ENCODE measurements at regions not wholly inside any gene's neighbourhood (a gene's known extent, or its start where the extent isn't known, plus 50 kb on each side); places are given as distances from the start of the nearest gene placed in this dataset.

DNA sequence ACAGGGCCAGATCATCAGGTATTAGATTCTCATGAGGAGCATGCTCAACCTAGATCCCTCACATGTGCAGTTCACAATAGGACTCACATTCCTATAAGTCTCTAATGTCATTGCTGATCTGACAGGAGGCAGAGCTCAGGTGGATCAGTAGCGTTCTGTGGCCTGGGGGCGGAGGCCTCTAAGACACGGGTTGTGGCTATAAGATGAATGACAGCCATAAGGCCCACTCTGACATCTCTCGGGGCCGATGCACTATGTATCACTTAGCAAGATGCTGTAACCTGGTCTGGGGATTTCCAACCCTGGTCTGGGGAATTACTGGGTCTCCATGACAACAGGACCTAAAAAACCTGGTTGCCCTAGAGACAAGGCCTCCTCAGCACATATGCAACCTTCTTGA lies 932.7 kb downstream of the TBC1D22A start:
- TF ChIP-seq, protein P1, sequence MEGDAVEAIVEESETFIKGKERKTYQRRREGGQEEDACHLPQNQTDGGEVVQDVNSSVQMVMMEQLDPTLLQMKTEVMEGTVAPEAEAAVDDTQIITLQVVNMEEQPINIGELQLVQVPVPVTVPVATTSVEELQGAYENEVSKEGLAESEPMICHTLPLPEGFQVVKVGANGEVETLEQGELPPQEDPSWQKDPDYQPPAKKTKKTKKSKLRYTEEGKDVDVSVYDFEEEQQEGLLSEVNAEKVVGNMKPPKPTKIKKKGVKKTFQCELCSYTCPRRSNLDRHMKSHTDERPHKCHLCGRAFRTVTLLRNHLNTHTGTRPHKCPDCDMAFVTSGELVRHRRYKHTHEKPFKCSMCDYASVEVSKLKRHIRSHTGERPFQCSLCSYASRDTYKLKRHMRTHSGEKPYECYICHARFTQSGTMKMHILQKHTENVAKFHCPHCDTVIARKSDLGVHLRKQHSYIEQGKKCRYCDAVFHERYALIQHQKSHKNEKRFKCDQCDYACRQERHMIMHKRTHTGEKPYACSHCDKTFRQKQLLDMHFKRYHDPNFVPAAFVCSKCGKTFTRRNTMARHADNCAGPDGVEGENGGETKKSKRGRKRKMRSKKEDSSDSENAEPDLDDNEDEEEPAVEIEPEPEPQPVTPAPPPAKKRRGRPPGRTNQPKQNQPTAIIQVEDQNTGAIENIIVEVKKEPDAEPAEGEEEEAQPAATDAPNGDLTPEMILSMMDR (IDR thresholded peaks at IDR 0.05): no peak
- TF ChIP-seq, protein P2, sequence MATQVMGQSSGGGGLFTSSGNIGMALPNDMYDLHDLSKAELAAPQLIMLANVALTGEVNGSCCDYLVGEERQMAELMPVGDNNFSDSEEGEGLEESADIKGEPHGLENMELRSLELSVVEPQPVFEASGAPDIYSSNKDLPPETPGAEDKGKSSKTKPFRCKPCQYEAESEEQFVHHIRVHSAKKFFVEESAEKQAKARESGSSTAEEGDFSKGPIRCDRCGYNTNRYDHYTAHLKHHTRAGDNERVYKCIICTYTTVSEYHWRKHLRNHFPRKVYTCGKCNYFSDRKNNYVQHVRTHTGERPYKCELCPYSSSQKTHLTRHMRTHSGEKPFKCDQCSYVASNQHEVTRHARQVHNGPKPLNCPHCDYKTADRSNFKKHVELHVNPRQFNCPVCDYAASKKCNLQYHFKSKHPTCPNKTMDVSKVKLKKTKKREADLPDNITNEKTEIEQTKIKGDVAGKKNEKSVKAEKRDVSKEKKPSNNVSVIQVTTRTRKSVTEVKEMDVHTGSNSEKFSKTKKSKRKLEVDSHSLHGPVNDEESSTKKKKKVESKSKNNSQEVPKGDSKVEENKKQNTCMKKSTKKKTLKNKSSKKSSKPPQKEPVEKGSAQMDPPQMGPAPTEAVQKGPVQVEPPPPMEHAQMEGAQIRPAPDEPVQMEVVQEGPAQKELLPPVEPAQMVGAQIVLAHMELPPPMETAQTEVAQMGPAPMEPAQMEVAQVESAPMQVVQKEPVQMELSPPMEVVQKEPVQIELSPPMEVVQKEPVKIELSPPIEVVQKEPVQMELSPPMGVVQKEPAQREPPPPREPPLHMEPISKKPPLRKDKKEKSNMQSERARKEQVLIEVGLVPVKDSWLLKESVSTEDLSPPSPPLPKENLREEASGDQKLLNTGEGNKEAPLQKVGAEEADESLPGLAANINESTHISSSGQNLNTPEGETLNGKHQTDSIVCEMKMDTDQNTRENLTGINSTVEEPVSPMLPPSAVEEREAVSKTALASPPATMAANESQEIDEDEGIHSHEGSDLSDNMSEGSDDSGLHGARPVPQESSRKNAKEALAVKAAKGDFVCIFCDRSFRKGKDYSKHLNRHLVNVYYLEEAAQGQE (IDR thresholded peaks at IDR 0.05; ENCODE audit: insufficient read depth in 1 of 2, low read depth in 2 of 2, low read length in 1 of 2): no peak
- TF ChIP-seq SIN3A (IDR thresholded peaks at IDR 0.05; ENCODE audit: borderline replicate concordance, insufficient read depth, low read depth, low read length): no peak

All from Panc1 (cell line).